ENCODE measurements at regions not wholly inside any gene's neighbourhood (a gene's known extent, or its start where the extent isn't known, plus 50 kb on each side); places are given as distances from the start of the nearest gene placed in this dataset.
A peak's percentile ranks its signal among the peaks of the same experiment; 100 is the strongest.

- H3K27ac Mint-ChIP-seq (ENCODE audit: low read depth, unreplicated experiment), result peak overlapping the region; percentile 1
- intact Hi-C loops (cut with micrococcal nuclease), result no loop called here
- POLR2A ChIA-PET, result interaction anchor here (0.8 to 1.2 kb wide), 4 partner anchors 15 to 481 kb away, joined by 3 to 5 read pairs (median 4); no protein-coding TSS in a partner anchor
- TF ChIP-seq CTCF (IDR thresholded peaks at IDR 0.05; ENCODE audit: unreplicated experiment), result no peak
- no peaks in the 10 kb centered on the region for H3K27me3 Mint-ChIP-seq (ENCODE audit: insufficient read depth, unreplicated experiment)
- CTCF ChIA-PET, result no interaction called here
- DNase-seq (ENCODE audit: unreplicated experiment), result peak; percentile 67
- no peak overlapping the region for H3K4me3 Mint-ChIP-seq (ENCODE audit: unreplicated experiment)
- no peaks in the 10 kb centered on the region for H3K9me3 Mint-ChIP-seq (ENCODE audit: unreplicated experiment)
- H3K36me3 Mint-ChIP-seq (ENCODE audit: insufficient read depth, unreplicated experiment), result no peaks in the 10 kb centered on the region
- peaks cover 22% of the 10 kb centered on the region for H3K4me1 Mint-ChIP-seq (ENCODE audit: insufficient read depth, unreplicated experiment)
- BruUV-seq (replicated peaks), result no TSS peak
Measured at GRCh38 chr2:67057901-67058703, 339.0 kb upstream of the ETAA1 start.

- H3K4me1 Mint-ChIP-seq (ENCODE audit: insufficient read depth, unreplicated experiment), result peaks cover 19% of the 10 kb centered on the region
- peak overlapping the region; percentile 59 for H3K27ac Mint-ChIP-seq (ENCODE audit: low read depth, unreplicated experiment)
- TF ChIP-seq CTCF (IDR thresholded peaks at IDR 0.05; ENCODE audit: unreplicated experiment), result no peak
- H3K27me3 Mint-ChIP-seq (ENCODE audit: insufficient read depth, unreplicated experiment), result peaks cover 11% of the 10 kb centered on the region
- H3K36me3 Mint-ChIP-seq (ENCODE audit: insufficient read depth, unreplicated experiment), result no peaks in the 10 kb centered on the region
- POLR2A ChIA-PET, result interaction anchor here (0.6 to 2.0 kb wide), 5 partner anchors 10 to 400 kb away, joined by 3 to 9 read pairs (median 4); no protein-coding TSS in a partner anchor
- no peak overlapping the region for H3K4me3 Mint-ChIP-seq (ENCODE audit: unreplicated experiment)
- BruUV-seq (replicated peaks), result no TSS peak
- intact Hi-C loops (cut with micrococcal nuclease), result no loop called here
- CTCF ChIA-PET, result interaction anchor here (0.6 to 1.0 kb wide), 5 partner anchors 91 to 490 kb away, joined by 3 to 4 read pairs (median 3); no protein-coding TSS in a partner anchor
- DNase-seq (ENCODE audit: unreplicated experiment), result peak; percentile 47
- no peaks in the 10 kb centered on the region for H3K9me3 Mint-ChIP-seq (ENCODE audit: unreplicated experiment)
Measured at GRCh38 chr2:67065046-67065445, 332.1 kb upstream of the ETAA1 start.

DNA sequence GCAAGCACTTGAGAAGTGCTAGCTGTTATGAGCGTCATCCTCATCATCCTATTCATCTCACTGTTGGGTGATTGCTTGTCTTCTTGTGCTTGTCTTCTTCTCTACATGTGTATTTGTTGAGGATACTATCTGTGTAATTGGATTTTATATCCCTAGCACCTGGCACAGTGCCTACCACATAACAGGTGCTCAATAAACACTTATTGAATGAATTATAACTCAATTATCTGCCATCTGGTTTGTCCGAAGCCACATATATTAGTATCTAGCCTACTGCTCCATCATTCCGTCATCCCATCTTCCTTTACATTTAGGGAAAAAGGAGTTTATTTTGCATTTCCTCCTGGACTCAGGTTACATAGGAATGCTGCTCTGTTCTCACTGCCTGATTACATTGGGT, 330.4 kb upstream of the ETAA1 start:
- BruUV-seq (replicated peaks), result no TSS peak
- H3K36me3 Mint-ChIP-seq (ENCODE audit: insufficient read depth, unreplicated experiment), result no peaks in the 10 kb centered on the region
- no peak overlapping the region for H3K4me3 Mint-ChIP-seq (ENCODE audit: unreplicated experiment)
- H3K27ac Mint-ChIP-seq (ENCODE audit: low read depth, unreplicated experiment), result no peak overlapping the region
- H3K27me3 Mint-ChIP-seq (ENCODE audit: insufficient read depth, unreplicated experiment), result peaks cover 11% of the 10 kb centered on the region
- intact Hi-C loops (cut with micrococcal nuclease), result no loop called here
- POLR2A ChIA-PET, result interaction anchor here (0.7 kb wide), 1 partner anchor 65 kb away, joined by 3 read pairs; no protein-coding TSS in a partner anchor
- no peak for TF ChIP-seq CTCF (IDR thresholded peaks at IDR 0.05; ENCODE audit: unreplicated experiment)
- H3K4me1 Mint-ChIP-seq (ENCODE audit: insufficient read depth, unreplicated experiment), result peaks cover 19% of the 10 kb centered on the region
- CTCF ChIA-PET, result interaction anchor here (0.6 kb wide), 2 partner anchors 27 to 370 kb away, joined by 3 to 4 read pairs; no protein-coding TSS in a partner anchor
- no peak for DNase-seq (ENCODE audit: unreplicated experiment)
- H3K9me3 Mint-ChIP-seq (ENCODE audit: unreplicated experiment), result no peaks in the 10 kb centered on the region

DNA sequence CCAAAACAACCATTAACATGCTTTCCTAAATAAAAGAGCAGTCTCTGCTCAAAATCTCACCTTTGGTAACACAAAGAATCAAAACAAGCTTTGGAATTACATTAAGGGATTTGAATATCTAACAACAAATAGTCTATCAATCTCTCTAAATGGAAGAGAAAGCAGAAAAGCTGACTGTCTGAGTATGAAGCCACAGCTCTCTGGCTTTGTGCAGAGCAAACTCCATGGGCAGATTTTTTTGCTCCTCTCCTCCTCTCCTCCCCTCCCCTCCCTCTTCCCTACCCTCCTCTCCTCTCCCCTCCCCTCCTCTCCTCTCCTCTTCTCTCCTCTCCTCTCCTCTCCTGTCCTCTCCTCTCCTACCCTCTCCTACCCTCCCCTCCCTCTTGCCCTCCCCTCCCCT, 329.5 kb upstream of the ETAA1 start:
- Mint-ChIP-seq H3K36me3 (ENCODE audit: insufficient read depth, unreplicated experiment) (no peaks in the 10 kb centered on the region), H3K27ac (ENCODE audit: low read depth, unreplicated experiment) (no peak overlapping the region), H3K27me3 (ENCODE audit: insufficient read depth, unreplicated experiment) (peaks cover 11% of the 10 kb centered on the region), H3K4me1 (ENCODE audit: insufficient read depth, unreplicated experiment) (peaks cover 19% of the 10 kb centered on the region), H3K4me3 (ENCODE audit: unreplicated experiment) (no peak overlapping the region), H3K9me3 (ENCODE audit: unreplicated experiment) (no peaks in the 10 kb centered on the region)
- DNase-seq (ENCODE audit: unreplicated experiment), result no peak
- no TSS peak for BruUV-seq (replicated peaks)
- intact Hi-C loops (cut with micrococcal nuclease), result no loop called here
- CTCF ChIA-PET, result interaction anchor here (0.7 kb wide), 1 partner anchor 248 kb away, joined by 6 read pairs; no protein-coding TSS in a partner anchor
- POLR2A ChIA-PET, result interaction anchor here (0.7 kb wide), 1 partner anchor 64 kb away, joined by 3 read pairs; no protein-coding TSS in a partner anchor
- no peak for TF ChIP-seq CTCF (IDR thresholded peaks at IDR 0.05; ENCODE audit: unreplicated experiment)

Data from MCF 10A (cell line).